Gastroesophageal sphincter (tissue), 4 donors: ENCODE measurements at regions not wholly inside any gene's neighbourhood (a gene's known extent, or its start where the extent isn't known, plus 50 kb on each side); places are given as distances from the start of the nearest gene placed in this dataset.

ENCODE experiments used
- ATAC-seq: fragments of 150-250 bp; one replicate; pipeline ENCODE4 v1.9.1; 2016; ENCODE audit warnings: mild to moderate bottlenecking, moderate library complexity
- H3K27ac ChIP-seq, 4 donors: fragments of 200-600 bp; sonication (generic) in 3 of 4; 1 replicate in 3 of 4; 2 replicates in 1 of 4; pipeline ENCODE4 v1.5.1; 2016 to 2019
- H3K27me3 ChIP-seq: fragments of 200-600 bp; sonication (generic); one replicate; pipeline ENCODE4 v1.5.1; 2019
- H3K36me3 ChIP-seq, 2 donors: fragments of 200-600 bp; sonication (generic); one replicate each; pipeline ENCODE4 v1.5.1; 2019; ENCODE audit warnings: control low read depth in 1 of 2
- H3K4me1 ChIP-seq, 3 donors: fragments of 200-600 bp; sonication (generic); 1 replicate in 2 of 3; 2 replicates in 1 of 3; pipeline ENCODE4 v1.5.1; 2016 to 2019; ENCODE audit warnings: control low read depth in 2 of 3
- H3K4me3 ChIP-seq, 2 donors: fragments of 200-600 bp; sonication (generic); one replicate each; pipeline ENCODE4 v1.5.1; 2019; ENCODE audit warnings: mild to moderate bottlenecking in 1 of 2, moderate library complexity in 1 of 2
- H3K9me3 ChIP-seq, 3 donors: fragments of 200-600 bp; sonication (generic); one replicate each; pipeline ENCODE4 v1.5.1; 2017 to 2019; ENCODE audit warnings: control low read depth in 2 of 3
- CTCF ChIP-seq, 4 experiments: fragments of 200-600 bp in 2 of 4; fragments of 450-650 bp in 2 of 4; sonication (generic) in 1 of 4; IDR thresholded peaks; one replicate each; pipeline ENCODE4 v1.5.1; 2017 to 2019; ENCODE audit warnings: antibody characterized with exemption in 4 of 4, mild to moderate bottlenecking in 2 of 4, moderate library complexity in 2 of 4
- EP300 ChIP-seq: sonication (generic); formaldehyde crosslinking; IDR thresholded peaks from one replicate; pipeline ENCODE4 v1.6.1; 2017; ENCODE audit warnings: antibody characterized with exemption, mild to moderate bottlenecking
- POLR2A ChIP-seq, 2 donors: fragments of 450-650 bp; IDR thresholded peaks; one replicate each; pipeline ENCODE4 v1.6.1; 2017; ENCODE audit warnings: antibody characterized with exemption in 2 of 2, mild to moderate bottlenecking in 2 of 2, moderate library complexity in 1 of 2
- POLR2AphosphoS5 ChIP-seq: sonication (generic); formaldehyde crosslinking; IDR thresholded peaks from one replicate; pipeline ENCODE4 v1.6.1; 2017; ENCODE audit warnings: antibody characterized with exemption
- WGBS, 2 donors: methylation state at CpG; one replicate each; pipeline ENCODE4 v1.1.5; 2018; ENCODE audit warnings: low coverage in 1 of 2; 5-methylcytosine and 5-hydroxymethylcytosine counted together

GRCh38 chr7:131221061-131221460 is 106.6 kb upstream of the MKLN1 start:
- WGBS, 2 donors, result 90 to 100% methylated on average over 1 to 3 of the region's 3 CpGs
- H3K36me3 ChIP-seq, result no peaks in the 10 kb centered on the region
- H3K27ac ChIP-seq, result no peak overlapping the region

DNA sequence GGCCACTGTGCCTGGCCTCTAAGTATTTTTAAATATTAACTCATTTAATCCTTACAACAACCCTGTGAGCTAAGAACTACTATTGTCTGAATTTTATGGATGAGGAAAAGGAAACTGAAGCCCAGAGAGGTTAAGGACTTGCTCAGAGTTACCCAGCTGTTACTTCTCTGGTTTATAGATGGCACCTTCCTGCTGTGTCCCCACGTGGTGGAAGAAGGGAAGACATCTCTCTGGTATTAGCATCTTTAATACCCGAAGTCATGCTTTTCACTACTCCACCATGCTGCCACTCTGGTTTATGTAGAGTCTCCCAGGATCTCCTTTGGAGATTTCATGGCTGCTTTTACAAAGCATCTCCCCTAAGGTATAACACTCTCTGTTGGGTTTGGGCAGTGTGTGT is 105.5 kb upstream of the MKLN1 start:
- Histone ChIP-seq H3K4me3 (no peak overlapping the region), H3K9me3 (no peaks in the 10 kb centered on the region), H3K27me3 (no peaks in the 10 kb centered on the region), H3K27ac (no peak overlapping the region), H3K36me3 (no peaks in the 10 kb centered on the region), H3K4me1 (peaks cover 0 to 34% (median 6%) of the 10 kb centered on the region in 3 donors)
- no peak for ATAC-seq
- TF ChIP-seq POLR2A (IDR thresholded peaks at IDR 0.05) (no peak), CTCF (IDR thresholded peaks at IDR 0.05) (no peak), EP300 (no peak), POLR2AphosphoS5 (no peak)
- 82% methylated on average over 2 of the region's 2 CpGs; no CpG with 5 or more reads in 1 of the 2 donors for WGBS, 2 donors

More at GRCh38 chr7:131221061-131221460, 106.6 kb upstream of the MKLN1 start:
- TF ChIP-seq EP300 (no peak), POLR2AphosphoS5 (no peak), CTCF (IDR thresholded peaks at IDR 0.05) (no peak), POLR2A (IDR thresholded peaks at IDR 0.05) (no peak)
- no peak for ATAC-seq
- no peak overlapping the region for H3K4me3 ChIP-seq
- no peaks in the 10 kb centered on the region for H3K9me3 ChIP-seq
- H3K27me3 ChIP-seq, result no peaks in the 10 kb centered on the region
- peaks cover 0 to 28% (median 6%) of the 10 kb centered on the region in 3 donors for H3K4me1 ChIP-seq

- 100% methylated on average over 3 of the region's 3 CpGs for WGBS, 2 donors
- ATAC-seq, result no peak
- H3K4me1 ChIP-seq, result peaks cover 0 to 34% (median 6%) of the 10 kb centered on the region in 3 donors
- no peak overlapping the region for H3K4me3 ChIP-seq
- no peaks in the 10 kb centered on the region for H3K27me3 ChIP-seq
- no peaks in the 10 kb centered on the region for H3K9me3 ChIP-seq
- no peak overlapping the region for H3K27ac ChIP-seq
- H3K36me3 ChIP-seq, result no peaks in the 10 kb centered on the region
- TF ChIP-seq POLR2AphosphoS5 (no peak), CTCF (IDR thresholded peaks at IDR 0.05) (no peak), EP300 (no peak), POLR2A (IDR thresholded peaks at IDR 0.05) (no peak)
Measured at GRCh38 chr7:131223151-131223550, 104.5 kb upstream of the MKLN1 start.

DNA sequence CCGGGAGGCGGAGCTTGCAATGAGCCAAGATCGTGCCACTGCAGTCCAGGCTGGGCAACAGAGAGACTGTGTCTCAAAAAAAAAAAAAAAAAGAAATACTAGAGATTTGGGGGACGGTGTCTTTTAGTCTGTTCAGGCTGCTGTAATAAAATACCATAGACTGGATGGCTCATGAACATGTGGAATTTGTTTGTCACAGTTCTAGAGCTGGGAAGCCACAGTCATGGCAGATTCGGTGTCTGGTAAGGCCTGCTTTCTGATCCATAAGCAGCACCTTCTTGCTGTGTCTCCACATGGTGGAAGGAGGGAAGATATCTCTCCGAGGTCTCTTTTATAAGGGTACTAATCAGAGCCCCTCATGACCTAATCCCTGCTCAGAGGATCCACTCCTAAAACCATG is 102.7 kb upstream of the MKLN1 start:
- ATAC-seq, result no peak
- Histone ChIP-seq H3K9me3 (no peaks in the 10 kb centered on the region), H3K4me3 (no peak overlapping the region), H3K4me1 (peaks cover 0 to 18% (median 6%) of the 10 kb centered on the region in 3 donors), H3K27ac (peak overlapping the region in 3 of 4 donors; percentile 69 to 71 (median 70)), H3K36me3 (no peaks in the 10 kb centered on the region), H3K27me3 (no peaks in the 10 kb centered on the region)
- no peak for TF ChIP-seq POLR2A (IDR thresholded peaks at IDR 0.05)
- no peak for TF ChIP-seq EP300
- TF ChIP-seq CTCF (IDR thresholded peaks at IDR 0.05), result no peak
- TF ChIP-seq POLR2AphosphoS5, result no peak
- WGBS, 2 donors, result 91 to 94% methylated on average over 2 to 6 of the region's 6 CpGs

DNA sequence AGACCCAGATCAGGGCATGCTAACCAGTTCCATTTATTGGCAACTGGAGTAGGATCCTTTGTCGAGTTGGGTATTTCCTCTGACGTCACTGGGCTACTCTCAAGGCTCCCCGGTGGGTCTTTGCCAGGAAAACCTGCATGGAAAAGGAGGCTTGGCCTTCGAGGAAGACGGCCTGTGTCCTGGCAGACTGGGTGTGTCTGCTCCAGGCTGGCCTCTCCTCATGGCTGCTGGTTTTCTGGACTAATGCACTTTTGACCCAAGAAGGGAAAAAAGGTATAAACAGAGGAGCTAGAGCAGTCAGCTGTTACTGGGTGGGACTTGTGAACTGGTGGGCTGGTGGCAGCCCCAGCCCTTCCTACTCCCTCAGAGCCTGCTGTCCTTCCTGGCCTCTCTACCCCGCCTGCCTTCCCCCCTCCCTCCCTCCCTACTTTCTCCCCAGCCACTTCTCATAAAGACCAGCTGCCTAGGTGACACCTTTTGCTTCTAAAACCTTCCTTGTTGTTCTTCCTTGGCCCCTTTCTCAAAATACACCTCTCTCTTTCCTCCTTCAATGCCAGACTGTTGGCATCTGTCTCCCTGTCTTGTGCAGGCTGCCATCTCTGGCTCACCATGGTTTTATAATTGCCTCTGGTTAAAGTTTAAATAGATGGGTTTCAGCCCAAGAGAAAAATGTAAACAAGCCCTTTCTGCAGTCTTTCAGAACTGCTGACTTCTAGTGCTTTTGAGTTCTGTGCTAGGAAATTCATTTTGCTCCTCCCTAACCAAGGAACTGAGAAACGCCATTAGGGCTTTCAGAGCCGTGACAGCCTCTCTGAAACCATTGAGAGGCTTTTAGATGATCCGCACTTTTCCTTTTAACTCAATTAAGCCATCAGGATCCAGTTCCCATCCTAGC is 101.8 kb upstream of the MKLN1 start:
- WGBS, 2 donors, result 29 to 60% methylated on average over 4 of the region's 9 CpGs
- ATAC-seq, result peak; percentile 80
- peaks cover 0 to 17% (median 6%) of the 10 kb centered on the region in 3 donors for H3K4me1 ChIP-seq
- no peaks in the 10 kb centered on the region for H3K36me3 ChIP-seq
- TF ChIP-seq POLR2AphosphoS5 (peak; percentile 70), EP300 (no peak)
- no peaks in the 10 kb centered on the region for H3K27me3 ChIP-seq
- H3K9me3 ChIP-seq, result no peaks in the 10 kb centered on the region
- no peak overlapping the region for H3K4me3 ChIP-seq
- H3K27ac ChIP-seq, result peak overlapping the region; percentile 48 to 71 (median 70)
